ENCODE measurements at regions not wholly inside any gene's neighbourhood (a gene's known extent, or its start where the extent isn't known, plus 50 kb on each side); places are given as distances from the start of the nearest gene placed in this dataset.

GRCh38 chr12:67370979-67371378 is 101.8 kb downstream of the CAND1 start:
- DNase-seq (ENCODE audit: low spot score) = no peak

- DNase-seq (ENCODE audit: low spot score) = no peak
Observed at GRCh38 chr12:67377021-67377420, 107.9 kb downstream of the CAND1 start.

GRCh38 chr12:67377541-67377940 is 108.4 kb downstream of the CAND1 start:
- DNase-seq (ENCODE audit: low spot score) = no peak

GRCh38 chr12:67382241-67382871 is 113.2 kb downstream of the CAND1 start:
- DNase-seq (ENCODE audit: low spot score) = no peak

- no peak for DNase-seq (ENCODE audit: low spot score)
Observed at GRCh38 chr12:67386869-67387565, 117.9 kb downstream of the CAND1 start.

- peak; percentile 56 for DNase-seq (ENCODE audit: low spot score)
Observed at GRCh38 chr12:67388331-67389138, 119.4 kb downstream of the CAND1 start.

- no peak for DNase-seq (ENCODE audit: low spot score)
Observed at GRCh38 chr12:67390273-67390672, 121.1 kb downstream of the CAND1 start.

GRCh38 chr12:67391034-67391433 is 121.9 kb downstream of the CAND1 start:
- no peak for DNase-seq (ENCODE audit: low spot score)

- DNase-seq (ENCODE audit: low spot score) = no peak
Observed at GRCh38 chr12:67391656-67392055, 122.5 kb downstream of the CAND1 start.

GRCh38 chr12:67394550-67394949 is 125.4 kb downstream of the CAND1 start:
- DNase-seq (ENCODE audit: low spot score) = peak; percentile 66

- DNase-seq (ENCODE audit: low spot score) = no peak
Observed at GRCh38 chr12:67400742-67401141, 131.6 kb downstream of the CAND1 start.

- DNase-seq (ENCODE audit: low spot score) = no peak
Observed at GRCh38 chr12:67410246-67410645, 141.1 kb downstream of the CAND1 start.

- DNase-seq (ENCODE audit: low spot score) = no peak
Observed at GRCh38 chr12:67410667-67411067, 141.5 kb downstream of the CAND1 start.

- no peak for DNase-seq (ENCODE audit: low spot score)
Observed at GRCh38 chr12:67411562-67411961, 142.4 kb downstream of the CAND1 start.

- no peak for DNase-seq (ENCODE audit: low spot score)
Observed at GRCh38 chr12:67413577-67413976, 144.4 kb downstream of the CAND1 start.

- no peak for DNase-seq (ENCODE audit: low spot score)
Observed at GRCh38 chr12:67414011-67414715, 145.0 kb downstream of the CAND1 start.

GRCh38 chr12:67415473-67415872 is 146.3 kb downstream of the CAND1 start:
- DNase-seq (ENCODE audit: low spot score) = no peak

- DNase-seq (ENCODE audit: low spot score) = no peak
Observed at GRCh38 chr12:67419810-67420209, 150.7 kb downstream of the CAND1 start.

GRCh38 chr12:67420506-67420905 is 151.3 kb downstream of the CAND1 start:
- DNase-seq (ENCODE audit: low spot score) = no peak

- DNase-seq (ENCODE audit: low spot score) = no peak
Observed at GRCh38 chr12:67422081-67422480, 152.9 kb downstream of the CAND1 start.

GRCh38 chr12:67424784-67425183 is 155.6 kb downstream of the CAND1 start:
- DNase-seq (ENCODE audit: low spot score) = no peak

GRCh38 chr12:67425394-67425793 is 156.2 kb downstream of the CAND1 start:
- no peak for DNase-seq (ENCODE audit: low spot score)
